ENCODE measurements at regions not wholly inside any gene's neighbourhood (a gene's known extent, or its start where the extent isn't known, plus 50 kb on each side); places are given as distances from the start of the nearest gene placed in this dataset.

DNA sequence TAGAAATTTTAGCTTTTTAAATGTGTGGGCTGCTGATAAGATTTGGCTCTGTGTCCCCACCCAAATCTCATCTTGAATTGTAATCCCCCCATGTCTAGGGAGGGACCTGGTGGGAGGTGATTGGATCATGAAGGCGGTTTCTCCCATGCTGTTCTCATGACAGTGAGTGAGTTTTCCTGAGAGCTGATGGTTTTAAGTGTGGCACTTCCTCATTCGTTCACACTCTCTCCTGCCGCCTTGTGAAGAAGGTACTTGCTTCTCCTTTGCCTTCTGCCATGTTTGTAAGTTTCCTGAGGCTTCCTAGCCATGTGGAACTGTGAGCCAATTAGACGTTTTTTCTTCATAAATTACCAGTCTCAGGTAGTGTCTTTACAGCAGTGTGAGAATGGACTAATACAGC is 127.8 kb upstream of the MVB12B start:
- ATAC-seq (ENCODE audit: low read depth): no peak
- Mint-ChIP-seq H3K36me3 (no peaks in the 10 kb centered on the region), H3K27ac (no peak overlapping the region), H3K4me1 (no peaks in the 10 kb centered on the region), H3K9me3 (peaks cover 3% of the 10 kb centered on the region), H3K27me3 (peaks cover 13% of the 10 kb centered on the region), H3K4me3 (no peak overlapping the region)
- no peak for DNase-seq (ENCODE audit: low spot score in 2 of 2)

DNA sequence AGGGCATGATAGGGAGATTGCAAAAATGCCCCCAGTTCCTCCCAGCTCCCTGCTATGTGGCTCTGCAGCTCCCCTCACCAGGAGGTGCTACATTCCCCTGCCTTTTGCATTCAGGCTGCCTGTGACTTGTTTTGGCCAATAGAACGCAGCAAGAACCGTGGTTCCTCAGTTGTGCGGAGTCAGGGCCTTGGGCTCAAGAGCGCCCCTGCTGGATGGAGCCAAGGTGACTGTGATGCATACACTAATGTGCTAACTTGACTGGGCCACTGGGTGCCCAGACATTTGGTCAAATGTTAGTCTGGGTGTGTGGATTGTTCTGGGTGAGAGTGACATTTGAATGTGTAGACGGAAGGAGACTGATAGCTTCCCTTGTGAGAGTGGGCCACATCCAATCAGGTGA is 123.3 kb upstream of the MVB12B start:
- DNase-seq (ENCODE audit: low spot score in 2 of 2) (no peak), ATAC-seq (ENCODE audit: low read depth) (no peak)
- no peak overlapping the region for H3K27ac Mint-ChIP-seq
- peaks cover 14% of the 10 kb centered on the region for H3K27me3 Mint-ChIP-seq
- H3K36me3 Mint-ChIP-seq: no peaks in the 10 kb centered on the region
- no peaks in the 10 kb centered on the region for H3K4me1 Mint-ChIP-seq
- H3K4me3 Mint-ChIP-seq: no peak overlapping the region
- H3K9me3 Mint-ChIP-seq: peaks cover 3% of the 10 kb centered on the region

DNA sequence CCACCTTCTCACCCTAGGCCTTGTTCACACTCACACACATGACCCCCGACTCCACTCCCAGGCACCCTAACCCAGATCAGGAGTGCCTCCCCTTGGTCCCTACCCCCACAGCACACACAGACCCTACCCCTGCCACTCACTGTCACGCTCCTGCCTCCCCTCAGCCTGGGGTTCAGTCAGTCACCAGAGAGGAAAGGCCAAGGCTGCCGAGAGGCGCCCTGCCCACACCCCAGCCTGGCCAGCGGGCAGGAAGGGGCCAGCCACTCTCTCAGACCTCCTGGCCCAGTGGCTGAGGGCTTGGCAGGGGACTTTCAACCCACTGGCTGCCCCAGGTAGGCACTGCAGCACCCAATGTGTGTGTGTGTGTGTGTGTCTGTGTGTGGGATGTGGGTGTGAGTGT is 122.4 kb upstream of the MVB12B start:
- peaks cover 16% of the 10 kb centered on the region for H3K27me3 Mint-ChIP-seq
- H3K4me3 Mint-ChIP-seq: no peak overlapping the region
- no peaks in the 10 kb centered on the region for H3K4me1 Mint-ChIP-seq
- H3K27ac Mint-ChIP-seq: no peak overlapping the region
- H3K36me3 Mint-ChIP-seq: no peaks in the 10 kb centered on the region
- peaks cover 3% of the 10 kb centered on the region for H3K9me3 Mint-ChIP-seq
- no peak for DNase-seq (ENCODE audit: low spot score in 2 of 2)
- no peak for ATAC-seq (ENCODE audit: low read depth)

DNA sequence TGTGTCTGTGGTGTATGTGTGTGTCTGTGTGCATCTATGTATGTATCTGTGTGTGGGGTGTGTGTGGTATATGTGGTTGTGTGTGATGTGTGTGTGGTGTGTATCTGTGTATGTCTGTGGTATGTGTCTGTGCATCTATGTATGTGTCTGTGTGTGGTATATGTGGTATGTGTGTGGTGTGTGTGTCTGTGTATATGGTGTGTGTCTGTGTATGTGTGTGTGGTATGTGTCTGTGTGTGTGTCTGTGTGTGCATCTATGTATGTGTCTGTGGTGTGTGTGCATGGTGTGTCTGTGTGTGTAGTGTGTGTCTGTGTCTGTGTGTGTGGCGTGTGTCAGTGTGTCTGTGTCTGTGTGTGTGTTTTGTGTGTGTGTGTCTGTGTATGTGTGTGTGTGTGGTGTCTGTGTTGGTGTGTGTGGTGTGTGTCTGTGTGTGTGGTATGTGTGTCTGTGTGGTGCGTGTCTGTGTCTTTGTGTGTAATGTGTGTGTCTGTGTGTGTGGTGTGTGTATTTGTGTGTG is 121.9 kb upstream of the MVB12B start:
- H3K4me3 Mint-ChIP-seq: no peak overlapping the region
- H3K36me3 Mint-ChIP-seq: no peaks in the 10 kb centered on the region
- peaks cover 3% of the 10 kb centered on the region for H3K9me3 Mint-ChIP-seq
- ATAC-seq (ENCODE audit: low read depth): no peak
- no peak for DNase-seq (ENCODE audit: low spot score in 2 of 2)
- no peak overlapping the region for H3K27ac Mint-ChIP-seq
- H3K4me1 Mint-ChIP-seq: no peaks in the 10 kb centered on the region
- peaks cover 16% of the 10 kb centered on the region for H3K27me3 Mint-ChIP-seq

DNA sequence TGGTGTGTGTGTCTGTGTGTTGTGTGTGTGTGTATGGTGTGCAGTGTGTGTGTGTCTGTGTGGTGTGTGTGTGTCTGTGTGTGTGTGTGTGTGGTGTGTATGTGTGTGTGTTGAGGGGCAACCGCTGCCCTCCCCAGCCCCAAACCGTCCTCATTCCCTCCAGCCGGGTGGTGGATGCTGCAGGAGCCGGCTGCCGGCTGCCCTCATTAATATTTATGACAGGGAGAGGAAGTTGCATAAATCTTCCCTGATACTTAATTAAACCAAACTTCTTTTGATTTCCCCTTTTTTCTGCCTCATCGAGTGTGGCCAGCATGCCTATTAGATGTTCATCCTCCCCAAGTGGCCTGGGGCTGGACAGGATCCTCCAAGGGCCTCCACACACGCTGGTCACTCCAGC is 121.4 kb upstream of the MVB12B start:
- Mint-ChIP-seq H3K4me1 (no peaks in the 10 kb centered on the region), H3K27me3 (peaks cover 16% of the 10 kb centered on the region)

DNA sequence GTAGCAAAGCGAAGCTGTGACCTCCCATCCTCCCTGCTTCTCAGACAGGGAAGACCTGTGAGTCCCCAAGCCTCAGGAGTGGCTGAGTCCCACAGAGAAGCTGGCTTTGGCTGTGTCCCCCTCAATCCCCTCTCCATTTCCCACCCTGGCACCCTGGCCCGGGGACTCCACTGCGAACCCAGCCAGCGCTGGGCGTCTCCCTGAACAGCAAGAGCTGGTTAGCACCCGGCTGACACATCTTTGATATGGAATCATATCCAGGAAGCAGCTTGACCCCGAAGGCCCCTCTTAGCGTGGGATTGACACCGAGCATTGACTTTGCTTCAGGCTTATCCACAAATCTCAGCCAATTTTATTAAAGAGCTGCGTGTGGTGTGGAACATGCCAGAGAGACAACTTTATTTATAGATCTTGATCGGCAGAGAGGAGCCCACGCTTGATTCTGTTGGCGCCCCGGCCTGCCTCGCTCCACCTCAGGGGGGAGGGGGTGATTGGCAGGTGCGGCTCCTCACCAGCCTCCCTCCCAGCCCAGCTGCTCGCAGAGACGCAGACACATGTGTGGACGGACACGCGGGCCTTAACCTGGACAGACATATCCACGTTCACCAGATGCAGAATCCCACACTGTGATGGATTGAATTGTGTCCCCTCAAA is 120.7 kb upstream of the MVB12B start:
- H3K27ac Mint-ChIP-seq: no peak overlapping the region
- no peaks in the 10 kb centered on the region for H3K36me3 Mint-ChIP-seq
- H3K27me3 Mint-ChIP-seq: peaks cover 16% of the 10 kb centered on the region
- DNase-seq (ENCODE audit: low spot score in 2 of 2) (no peak), ATAC-seq (ENCODE audit: low read depth) (no peak)
- H3K4me3 Mint-ChIP-seq: no peak overlapping the region
- peaks cover under 1% of the 10 kb centered on the region for H3K9me3 Mint-ChIP-seq
- H3K4me1 Mint-ChIP-seq: no peaks in the 10 kb centered on the region

More for the DNA sequence above, 121.4 kb upstream of the MVB12B start:
- no peak for DNase-seq (ENCODE audit: low spot score in 2 of 2)
- no peaks in the 10 kb centered on the region for H3K36me3 Mint-ChIP-seq
- no peak for ATAC-seq (ENCODE audit: low read depth)
- H3K4me3 Mint-ChIP-seq: no peak overlapping the region
- H3K9me3 Mint-ChIP-seq: peaks cover 1% of the 10 kb centered on the region
- no peak overlapping the region for H3K27ac Mint-ChIP-seq

DNA sequence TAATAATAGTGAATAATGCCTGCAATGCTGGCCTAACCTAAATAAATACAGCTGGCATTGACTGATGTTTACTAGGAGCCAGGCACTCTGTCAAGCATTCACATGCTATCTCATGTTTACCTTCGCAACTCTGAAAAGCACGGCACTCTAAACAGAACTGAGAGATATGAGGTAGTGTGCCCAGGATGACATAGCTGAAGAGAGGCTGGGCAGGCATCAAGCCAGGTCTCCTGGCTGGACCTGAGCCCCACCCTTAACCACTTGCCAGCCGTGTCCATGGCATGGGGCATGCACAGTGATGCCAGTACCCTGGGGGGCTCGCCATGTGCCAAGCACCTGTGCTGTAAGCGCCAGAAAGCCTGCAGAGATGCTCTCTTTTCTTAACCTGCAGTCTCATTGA is 119.4 kb upstream of the MVB12B start:
- no peaks in the 10 kb centered on the region for H3K9me3 Mint-ChIP-seq
- H3K4me1 Mint-ChIP-seq: no peaks in the 10 kb centered on the region
- no peaks in the 10 kb centered on the region for H3K36me3 Mint-ChIP-seq
- H3K27ac Mint-ChIP-seq: no peak overlapping the region
- DNase-seq (ENCODE audit: low spot score in 2 of 2): no peak
- ATAC-seq (ENCODE audit: low read depth): no peak
- H3K4me3 Mint-ChIP-seq: no peak overlapping the region
- peaks cover 12% of the 10 kb centered on the region for H3K27me3 Mint-ChIP-seq

DNA sequence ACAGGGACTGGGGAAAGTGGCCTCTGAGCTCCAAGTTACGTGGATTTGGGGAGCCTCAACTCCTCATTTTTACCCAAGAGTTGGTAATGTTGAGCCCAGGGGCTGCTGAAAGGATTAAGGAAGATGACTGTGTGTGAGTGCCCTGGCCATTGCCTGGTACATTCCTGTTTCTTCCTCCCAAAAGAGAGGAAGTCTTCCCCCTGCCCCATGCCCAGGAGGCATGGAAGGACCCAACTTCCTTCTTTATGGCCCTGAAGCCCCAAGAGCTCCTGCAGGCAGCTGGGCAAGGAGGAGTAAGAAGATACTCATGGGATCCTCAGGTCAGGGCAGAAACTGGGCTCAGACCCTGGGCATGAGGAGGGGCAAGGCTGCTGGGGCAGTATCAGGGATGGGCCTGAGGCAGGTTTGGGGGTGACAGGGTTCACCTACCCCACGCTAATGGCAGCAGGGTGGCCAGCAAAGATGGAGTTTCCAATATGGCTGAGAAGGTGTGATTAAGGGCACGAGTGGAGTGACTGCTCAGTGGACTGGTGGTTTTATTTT is 118.3 kb upstream of the MVB12B start:
- H3K4me3 Mint-ChIP-seq: no peak overlapping the region
- peaks cover 7% of the 10 kb centered on the region for H3K27me3 Mint-ChIP-seq
- no peak overlapping the region for H3K27ac Mint-ChIP-seq
- no peaks in the 10 kb centered on the region for H3K4me1 Mint-ChIP-seq
- no peak for ATAC-seq (ENCODE audit: low read depth)
- no peaks in the 10 kb centered on the region for H3K36me3 Mint-ChIP-seq
- H3K9me3 Mint-ChIP-seq: no peaks in the 10 kb centered on the region
- DNase-seq (ENCODE audit: low spot score in 2 of 2): no peak

DNA sequence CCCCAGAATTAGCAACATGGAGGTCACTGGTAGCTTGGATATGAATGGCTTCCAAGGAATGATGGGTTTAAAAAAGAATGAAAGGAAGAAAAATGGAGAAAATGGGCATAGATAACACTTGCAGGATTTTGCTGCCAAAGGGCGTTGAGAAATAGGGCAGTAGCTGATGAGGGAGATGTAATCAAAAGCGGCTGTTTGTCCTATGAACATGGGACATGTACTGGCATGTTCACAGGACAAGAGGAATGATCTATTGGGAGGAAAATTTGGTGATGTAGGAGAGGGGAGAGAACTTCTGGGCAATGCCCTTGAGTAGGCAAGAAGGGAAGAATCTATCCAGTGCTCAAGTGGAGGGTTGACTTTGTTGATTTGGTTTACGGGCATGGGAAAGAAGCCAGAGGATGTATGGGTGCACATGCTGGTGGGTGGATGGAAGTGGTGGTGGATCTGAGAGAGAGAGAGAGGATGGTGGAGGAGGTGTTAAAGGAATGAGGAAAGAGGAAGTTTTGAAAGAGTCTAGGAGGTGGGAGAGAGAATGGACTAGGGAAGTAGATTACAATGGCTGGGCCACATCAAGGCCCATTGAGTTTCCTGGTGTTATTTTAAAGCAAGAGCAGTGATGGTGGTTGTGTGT is 115.1 kb upstream of the MVB12B start:
- ATAC-seq (ENCODE audit: low read depth) (no peak), DNase-seq (ENCODE audit: low spot score in 2 of 2) (no peak)
- H3K27me3 Mint-ChIP-seq: peaks cover 17% of the 10 kb centered on the region
- H3K9me3 Mint-ChIP-seq: peaks cover 15% of the 10 kb centered on the region
- H3K27ac Mint-ChIP-seq: no peak overlapping the region
- no peaks in the 10 kb centered on the region for H3K4me1 Mint-ChIP-seq
- peaks cover 4% of the 10 kb centered on the region for H3K36me3 Mint-ChIP-seq
- H3K4me3 Mint-ChIP-seq: no peak overlapping the region

DNA sequence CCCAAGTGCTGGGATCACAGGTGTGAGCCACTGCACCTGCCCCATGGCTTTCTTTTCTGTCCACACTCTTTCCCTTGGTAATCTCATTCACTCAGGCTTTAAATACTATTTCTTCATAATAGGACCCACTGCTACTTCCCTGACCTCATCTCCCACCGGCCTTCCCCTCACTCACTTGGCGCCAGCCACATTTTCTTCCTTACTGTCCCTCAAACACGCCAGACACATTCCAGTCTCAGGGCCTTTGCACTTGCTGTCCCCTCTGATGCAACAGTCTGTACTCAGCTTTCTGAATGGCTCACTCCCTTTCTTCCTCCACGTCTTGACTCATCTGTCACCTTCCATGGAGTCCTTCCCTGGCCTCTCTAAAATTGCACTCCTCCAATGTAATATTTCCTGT is 111.1 kb upstream of the MVB12B start:
- Mint-ChIP-seq H3K4me3 (no peak overlapping the region), H3K9me3 (peaks cover 15% of the 10 kb centered on the region), H3K36me3 (peaks cover 4% of the 10 kb centered on the region), H3K4me1 (no peaks in the 10 kb centered on the region), H3K27ac (no peak overlapping the region), H3K27me3 (peaks cover 29% of the 10 kb centered on the region)
- no peak for DNase-seq (ENCODE audit: low spot score in 2 of 2)
- no peak for ATAC-seq (ENCODE audit: low read depth)

DNA sequence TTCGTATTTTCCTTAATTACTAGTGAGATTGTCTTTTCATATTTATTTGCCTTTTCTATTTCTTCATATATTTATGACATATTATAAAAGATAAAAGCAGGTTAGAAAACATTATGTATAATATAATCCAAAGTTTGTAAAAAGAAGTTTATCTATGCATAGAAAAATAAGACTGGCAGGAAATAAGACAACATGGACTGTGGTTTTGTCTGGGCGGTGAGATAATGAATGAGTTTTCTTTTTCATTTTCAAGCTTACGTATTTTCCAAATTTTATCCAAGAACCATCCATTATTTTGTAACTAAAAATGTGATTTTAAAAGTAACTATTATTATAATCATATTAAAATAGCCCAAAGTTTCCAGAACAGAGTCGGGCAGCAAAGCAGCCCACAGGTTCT is 109.8 kb upstream of the MVB12B start:
- no peak overlapping the region for H3K4me3 Mint-ChIP-seq
- ATAC-seq (ENCODE audit: low read depth) (no peak), DNase-seq (ENCODE audit: low spot score in 2 of 2) (no peak)
- H3K36me3 Mint-ChIP-seq: peaks cover 4% of the 10 kb centered on the region
- peaks cover 17% of the 10 kb centered on the region for H3K9me3 Mint-ChIP-seq
- no peak overlapping the region for H3K27ac Mint-ChIP-seq
- H3K4me1 Mint-ChIP-seq: no peaks in the 10 kb centered on the region
- peaks cover 33% of the 10 kb centered on the region for H3K27me3 Mint-ChIP-seq

DNA sequence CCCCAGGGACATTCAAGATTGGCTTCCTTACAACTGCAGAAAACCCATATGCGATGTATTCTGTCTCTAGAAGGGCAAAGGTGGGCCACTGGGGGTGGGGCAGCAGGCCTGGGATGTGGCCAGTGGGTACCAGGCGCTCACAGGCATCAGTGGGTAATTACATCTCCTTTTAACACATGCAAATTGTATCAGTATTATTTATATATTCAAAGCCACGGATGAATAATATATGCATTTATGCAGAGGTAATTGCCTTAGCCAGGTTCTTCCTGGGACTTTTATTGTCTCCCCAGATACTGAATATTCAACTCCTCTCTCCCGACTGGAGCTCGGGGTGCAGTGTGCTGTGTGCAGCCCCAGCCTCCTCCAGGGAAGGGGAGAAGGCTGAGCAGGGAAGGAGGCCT is 109.4 kb upstream of the MVB12B start:
- H3K4me3 Mint-ChIP-seq: no peak overlapping the region
- H3K27me3 Mint-ChIP-seq: peaks cover 35% of the 10 kb centered on the region
- peaks cover 17% of the 10 kb centered on the region for H3K9me3 Mint-ChIP-seq
- DNase-seq (ENCODE audit: low spot score in 2 of 2): no peak
- H3K36me3 Mint-ChIP-seq: peaks cover 4% of the 10 kb centered on the region
- H3K4me1 Mint-ChIP-seq: no peaks in the 10 kb centered on the region
- no peak overlapping the region for H3K27ac Mint-ChIP-seq
- ATAC-seq (ENCODE audit: low read depth): no peak

DNA sequence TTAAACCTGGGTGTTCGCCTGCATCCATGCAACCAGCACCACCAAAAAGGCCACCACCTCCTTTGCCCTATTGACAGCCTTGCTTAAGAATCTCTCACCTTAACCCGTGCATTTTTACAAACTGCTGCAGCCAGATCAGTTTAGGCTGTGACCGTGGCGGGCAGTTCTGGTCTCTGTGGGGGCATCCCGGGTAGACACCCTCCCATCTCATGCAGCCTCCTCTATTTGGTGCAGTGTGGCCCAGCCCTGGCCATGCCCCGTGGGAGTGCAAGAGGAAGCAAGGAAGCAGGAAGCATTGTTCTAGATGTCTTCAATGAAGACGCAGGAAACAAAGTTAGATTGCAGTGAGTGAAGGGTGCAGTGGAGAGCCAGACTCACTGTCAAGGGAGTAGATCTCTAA is 108.8 kb upstream of the MVB12B start:
- peaks cover 4% of the 10 kb centered on the region for H3K36me3 Mint-ChIP-seq

DNA sequence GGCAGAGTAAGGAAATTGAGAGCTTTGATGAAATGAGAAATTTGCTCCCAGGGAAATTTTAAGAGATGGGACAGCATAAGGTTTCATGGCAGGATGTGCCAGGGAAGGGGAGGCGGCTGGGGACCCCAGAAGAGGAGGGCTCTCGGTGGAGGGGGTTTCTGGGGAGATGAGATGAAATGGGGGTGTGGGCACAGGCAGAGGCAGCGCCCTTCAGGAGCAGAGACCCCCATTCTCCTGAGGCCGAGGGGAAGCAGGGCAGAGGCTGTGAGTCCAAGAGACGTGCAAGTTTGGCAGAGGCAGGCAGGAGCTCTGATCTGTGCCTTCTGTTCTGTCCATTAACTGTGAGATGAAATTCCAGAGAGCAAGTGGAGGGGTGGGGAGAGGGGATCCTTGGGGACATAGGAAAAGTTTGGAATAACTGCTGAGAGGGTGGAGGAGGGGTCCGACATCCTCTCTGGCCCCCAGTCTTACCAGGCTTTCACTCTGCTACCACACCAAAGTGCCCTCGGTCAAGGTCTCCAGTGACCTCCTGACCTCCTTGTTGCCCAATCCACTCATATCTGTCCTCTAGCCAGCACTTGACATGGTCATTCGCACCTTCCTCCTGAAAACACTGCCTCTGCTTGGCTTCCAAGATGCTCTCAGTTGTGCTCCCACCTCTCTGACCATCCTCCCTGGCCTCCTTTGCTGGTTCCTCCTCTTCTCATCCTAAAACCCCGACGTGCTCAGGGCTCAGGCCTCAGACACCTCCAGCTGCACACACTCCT is 108.1 kb upstream of the MVB12B start:
- Mint-ChIP-seq H3K36me3 (peaks cover 4% of the 10 kb centered on the region), H3K4me3 (no peak overlapping the region), H3K27me3 (peaks cover 37% of the 10 kb centered on the region), H3K9me3 (peaks cover 17% of the 10 kb centered on the region), H3K27ac (no peak overlapping the region), H3K4me1 (no peaks in the 10 kb centered on the region)
- ATAC-seq (ENCODE audit: low read depth) (no peak), DNase-seq (ENCODE audit: low spot score in 2 of 2) (no peak)

More for the DNA sequence above, 108.8 kb upstream of the MVB12B start:
- no peak for ATAC-seq (ENCODE audit: low read depth)
- peaks cover 37% of the 10 kb centered on the region for H3K27me3 Mint-ChIP-seq
- H3K4me3 Mint-ChIP-seq: no peak overlapping the region
- no peak overlapping the region for H3K27ac Mint-ChIP-seq
- no peaks in the 10 kb centered on the region for H3K4me1 Mint-ChIP-seq
- DNase-seq (ENCODE audit: low spot score in 2 of 2): no peak
- H3K9me3 Mint-ChIP-seq: peaks cover 17% of the 10 kb centered on the region

Data from memory B cell (primary cell).